ENCODE measurements at regions not wholly inside any gene's neighbourhood (a gene's known extent, or its start where the extent isn't known, plus 50 kb on each side); places are given as distances from the start of the nearest gene placed in this dataset.

DNA sequence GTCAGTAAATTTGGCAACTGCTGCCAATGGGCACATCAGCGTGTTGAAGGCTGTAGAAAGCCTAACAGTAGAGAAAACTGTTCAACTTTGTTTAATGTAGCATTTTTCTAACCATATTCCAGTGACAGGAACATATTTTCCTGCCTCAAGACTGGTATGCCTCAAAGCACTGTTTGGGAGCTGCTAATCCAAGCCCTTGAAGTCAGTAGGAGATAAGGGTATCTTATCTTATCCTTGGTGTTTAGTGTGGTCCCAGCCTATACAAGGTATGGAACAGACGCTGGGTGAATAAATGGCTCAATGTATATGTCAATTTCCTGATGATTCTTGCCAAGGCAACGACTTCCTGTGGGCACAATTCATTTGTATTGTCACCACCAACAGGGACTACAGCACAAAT lies 97.5 kb upstream of the CREB5 start:
- no peak for TF ChIP-seq POLR2A (IDR thresholded peaks at IDR 0.05)
- TF ChIP-seq, protein P1, sequence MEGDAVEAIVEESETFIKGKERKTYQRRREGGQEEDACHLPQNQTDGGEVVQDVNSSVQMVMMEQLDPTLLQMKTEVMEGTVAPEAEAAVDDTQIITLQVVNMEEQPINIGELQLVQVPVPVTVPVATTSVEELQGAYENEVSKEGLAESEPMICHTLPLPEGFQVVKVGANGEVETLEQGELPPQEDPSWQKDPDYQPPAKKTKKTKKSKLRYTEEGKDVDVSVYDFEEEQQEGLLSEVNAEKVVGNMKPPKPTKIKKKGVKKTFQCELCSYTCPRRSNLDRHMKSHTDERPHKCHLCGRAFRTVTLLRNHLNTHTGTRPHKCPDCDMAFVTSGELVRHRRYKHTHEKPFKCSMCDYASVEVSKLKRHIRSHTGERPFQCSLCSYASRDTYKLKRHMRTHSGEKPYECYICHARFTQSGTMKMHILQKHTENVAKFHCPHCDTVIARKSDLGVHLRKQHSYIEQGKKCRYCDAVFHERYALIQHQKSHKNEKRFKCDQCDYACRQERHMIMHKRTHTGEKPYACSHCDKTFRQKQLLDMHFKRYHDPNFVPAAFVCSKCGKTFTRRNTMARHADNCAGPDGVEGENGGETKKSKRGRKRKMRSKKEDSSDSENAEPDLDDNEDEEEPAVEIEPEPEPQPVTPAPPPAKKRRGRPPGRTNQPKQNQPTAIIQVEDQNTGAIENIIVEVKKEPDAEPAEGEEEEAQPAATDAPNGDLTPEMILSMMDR (IDR thresholded peaks at IDR 0.05), result no peak

All from right lobe of liver (tissue), 4 donors.